AG09309 (cell line): ENCODE measurements at regions not wholly inside any gene's neighbourhood (a gene's known extent, or its start where the extent isn't known, plus 50 kb on each side); places are given as distances from the start of the nearest gene placed in this dataset.

Experiments
- DNase-seq: peaks from one replicate; pipeline ENCODE4 v3.0.0-alpha.2; 2010; ENCODE audit warnings: low read depth
- H3K4me3 ChIP-seq: 2 replicates; pipeline ENCODE4 v1.5.1; 2011; ENCODE audit warnings: mild to moderate bottlenecking, low read depth, low read length, moderate library complexity; ENCODE audit not compliant: control insufficient read depth
- TF ChIP-seq, protein P1 (sequence below): IDR thresholded peaks from 2 replicates; pipeline ENCODE4 v1.5.1; 2011; ENCODE audit warnings: mild to moderate bottlenecking, low read depth, low read length, inconsistent platforms; ENCODE audit not compliant: insufficient read depth, control insufficient read depth; ENCODE audit errors: missing control alignments

DNA sequence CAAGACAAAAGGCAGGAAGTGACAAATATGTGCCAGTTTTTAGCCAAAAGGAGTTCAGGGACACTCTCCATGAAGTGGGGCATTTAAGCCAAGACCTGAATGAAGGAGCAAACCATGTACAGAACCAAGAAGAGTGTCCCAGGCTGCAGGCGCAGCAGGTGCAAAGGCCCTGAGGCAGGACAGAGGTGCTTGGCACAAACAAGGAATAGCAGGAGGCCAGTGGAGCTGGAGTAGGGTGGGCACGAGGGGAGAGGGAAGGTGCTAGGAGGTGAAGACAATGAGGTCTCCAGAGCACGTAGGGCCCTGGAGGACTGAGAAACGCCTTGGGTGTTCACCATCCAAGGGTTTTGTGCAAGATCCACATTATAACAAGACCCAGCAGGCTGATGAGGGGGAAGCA lies 474.1 kb downstream of the MN1 start:
- TF ChIP-seq, protein P1, sequence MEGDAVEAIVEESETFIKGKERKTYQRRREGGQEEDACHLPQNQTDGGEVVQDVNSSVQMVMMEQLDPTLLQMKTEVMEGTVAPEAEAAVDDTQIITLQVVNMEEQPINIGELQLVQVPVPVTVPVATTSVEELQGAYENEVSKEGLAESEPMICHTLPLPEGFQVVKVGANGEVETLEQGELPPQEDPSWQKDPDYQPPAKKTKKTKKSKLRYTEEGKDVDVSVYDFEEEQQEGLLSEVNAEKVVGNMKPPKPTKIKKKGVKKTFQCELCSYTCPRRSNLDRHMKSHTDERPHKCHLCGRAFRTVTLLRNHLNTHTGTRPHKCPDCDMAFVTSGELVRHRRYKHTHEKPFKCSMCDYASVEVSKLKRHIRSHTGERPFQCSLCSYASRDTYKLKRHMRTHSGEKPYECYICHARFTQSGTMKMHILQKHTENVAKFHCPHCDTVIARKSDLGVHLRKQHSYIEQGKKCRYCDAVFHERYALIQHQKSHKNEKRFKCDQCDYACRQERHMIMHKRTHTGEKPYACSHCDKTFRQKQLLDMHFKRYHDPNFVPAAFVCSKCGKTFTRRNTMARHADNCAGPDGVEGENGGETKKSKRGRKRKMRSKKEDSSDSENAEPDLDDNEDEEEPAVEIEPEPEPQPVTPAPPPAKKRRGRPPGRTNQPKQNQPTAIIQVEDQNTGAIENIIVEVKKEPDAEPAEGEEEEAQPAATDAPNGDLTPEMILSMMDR, result no peak
- DNase-seq, result no peak
- no peak overlapping the region for H3K4me3 ChIP-seq

DNA sequence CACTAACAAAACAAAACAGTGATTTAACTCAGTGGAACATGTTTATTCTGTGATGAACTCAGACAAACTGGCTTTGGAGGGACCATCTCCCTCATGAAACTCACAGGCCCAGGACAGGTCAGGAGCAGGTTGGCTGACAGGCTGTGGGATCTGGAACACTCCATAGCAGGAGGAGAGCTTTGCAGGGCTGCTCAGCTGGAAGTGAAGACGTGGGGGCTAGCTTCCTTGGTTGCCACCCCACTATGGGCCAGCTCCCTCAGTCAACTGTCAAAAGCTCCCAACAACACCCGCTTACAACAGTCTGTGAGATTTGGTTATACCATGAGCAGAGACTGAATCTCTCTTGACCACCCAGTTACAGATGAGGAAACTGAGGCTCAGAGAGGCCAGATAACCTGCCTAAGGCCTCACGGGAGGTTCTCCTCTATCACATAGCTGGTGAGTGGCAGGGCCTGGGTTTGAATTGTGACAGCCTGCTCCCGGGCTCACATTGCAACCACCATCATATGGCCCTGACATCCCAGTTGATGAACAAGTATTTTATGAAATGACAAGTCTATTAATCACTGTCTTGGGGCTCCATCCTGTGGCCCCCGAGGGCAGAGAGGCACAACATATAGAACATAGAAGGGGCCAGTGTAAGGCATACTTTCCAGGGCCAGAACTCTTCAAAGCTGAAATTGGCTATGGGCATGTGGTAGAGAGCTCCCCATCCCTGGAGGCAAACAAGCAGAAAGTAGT lies 473.4 kb downstream of the MN1 start:
- no peak overlapping the region for H3K4me3 ChIP-seq
- no peak for DNase-seq
- TF ChIP-seq, protein P1, result peak; percentile 16

DNA sequence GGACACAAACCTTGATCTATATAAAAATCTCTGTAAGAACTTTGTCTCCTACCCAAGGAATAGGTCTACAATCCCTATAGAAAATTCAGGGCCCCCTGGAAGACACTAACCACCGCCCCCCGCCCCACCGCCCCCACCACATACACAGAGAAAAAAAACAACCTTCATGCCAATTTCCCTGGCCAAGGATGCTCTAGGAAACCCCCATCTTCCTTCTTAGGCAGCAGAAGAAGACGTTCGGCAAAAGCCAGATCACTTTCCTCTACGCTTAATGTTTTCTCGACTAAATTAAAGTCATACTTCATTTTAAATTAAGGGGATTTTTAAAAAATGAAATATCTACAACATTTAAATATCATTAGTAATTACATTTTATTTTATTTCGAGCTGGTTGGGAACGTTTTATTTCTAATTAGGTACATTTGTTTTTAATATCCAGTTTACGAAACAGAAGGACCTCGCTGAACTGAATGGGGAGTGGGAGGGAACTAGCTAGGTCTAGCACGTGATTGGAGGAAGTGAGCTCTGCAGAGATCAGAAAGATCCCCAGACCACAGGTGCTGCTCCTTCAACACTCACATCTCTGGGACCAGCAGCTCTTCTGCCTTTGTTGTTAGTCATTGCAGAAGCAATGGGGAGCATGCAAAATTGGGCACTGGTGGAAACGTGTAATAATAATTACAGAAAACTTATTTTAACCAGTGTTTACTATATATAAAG lies 472.3 kb downstream of the MN1 start:
- DNase-seq, result no peak
- H3K4me3 ChIP-seq, result no peak overlapping the region
- TF ChIP-seq, protein P1, result no peak

DNA sequence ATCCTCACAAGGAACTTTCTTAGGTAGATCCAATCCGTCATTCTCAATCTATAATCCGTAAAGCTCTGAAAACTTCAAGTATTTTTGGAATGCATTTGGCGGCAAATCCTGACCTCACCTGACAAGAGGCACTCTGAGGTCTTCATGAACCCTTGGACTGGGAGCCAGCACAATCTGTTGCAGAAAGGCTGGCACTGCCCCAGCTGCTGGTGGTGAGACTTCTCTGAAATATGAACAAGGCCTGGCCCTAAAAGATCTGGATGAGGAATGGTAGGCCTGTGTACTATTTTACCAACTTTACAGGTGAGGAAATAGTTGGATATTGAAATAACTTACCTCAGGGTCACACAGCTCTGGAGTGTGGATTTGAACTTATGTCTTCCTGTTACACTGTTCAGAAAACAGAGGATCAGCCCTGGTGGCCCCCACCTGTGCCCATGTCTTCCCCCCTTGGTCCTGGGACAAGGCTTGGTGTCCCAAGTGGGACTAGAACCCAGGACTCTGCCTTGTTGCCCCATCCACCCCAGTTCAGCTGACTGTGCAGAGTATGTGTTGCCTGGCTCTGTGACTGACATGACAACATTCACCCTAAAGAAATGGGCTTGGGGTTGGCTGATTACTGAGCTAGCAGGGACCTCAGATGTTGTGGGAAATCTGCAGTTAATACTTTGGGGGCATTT lies 471.4 kb downstream of the MN1 start:
- DNase-seq, result no peak
- TF ChIP-seq, protein P1, result no peak
- H3K4me3 ChIP-seq, result no peak overlapping the region

DNA sequence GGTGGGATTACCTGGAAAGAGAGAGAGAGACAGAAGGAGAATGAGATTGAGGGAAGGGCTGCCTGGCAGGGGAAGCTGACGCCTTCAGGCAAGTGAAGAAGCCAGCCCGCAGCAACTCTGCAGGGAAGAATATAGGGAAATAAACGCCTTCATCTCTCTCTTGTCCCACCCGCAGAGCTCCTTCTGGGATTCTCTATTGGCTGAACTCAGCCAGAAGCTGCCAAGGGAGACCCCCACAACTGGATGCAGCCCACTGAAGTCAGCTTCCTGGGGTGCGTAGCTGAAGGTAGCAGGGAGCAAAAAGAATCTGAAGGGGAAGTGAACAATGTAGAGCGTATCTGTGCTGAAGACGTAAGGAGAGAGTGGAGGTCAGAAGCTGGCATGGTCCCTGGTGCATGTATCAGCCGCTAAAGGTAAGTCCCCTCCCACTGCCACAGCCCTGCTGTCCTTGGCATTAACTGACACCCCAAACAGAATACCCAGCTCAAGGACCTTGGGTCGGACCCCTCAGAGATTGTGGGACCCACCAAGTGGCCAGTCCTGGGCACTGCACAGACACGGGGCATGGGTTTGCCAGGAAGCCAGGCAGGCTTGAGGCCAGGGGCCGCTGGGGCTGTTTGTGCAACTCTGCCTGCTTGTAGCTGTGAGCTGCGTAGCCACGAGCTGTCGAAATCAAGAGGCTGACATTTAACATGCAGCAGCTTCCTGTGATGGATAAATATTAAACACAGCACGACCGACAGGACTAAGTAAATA lies 469.9 kb downstream of the MN1 start:
- no peak overlapping the region for H3K4me3 ChIP-seq
- TF ChIP-seq, protein P1, result peak; percentile 58
- peak; percentile 21 for DNase-seq

DNA sequence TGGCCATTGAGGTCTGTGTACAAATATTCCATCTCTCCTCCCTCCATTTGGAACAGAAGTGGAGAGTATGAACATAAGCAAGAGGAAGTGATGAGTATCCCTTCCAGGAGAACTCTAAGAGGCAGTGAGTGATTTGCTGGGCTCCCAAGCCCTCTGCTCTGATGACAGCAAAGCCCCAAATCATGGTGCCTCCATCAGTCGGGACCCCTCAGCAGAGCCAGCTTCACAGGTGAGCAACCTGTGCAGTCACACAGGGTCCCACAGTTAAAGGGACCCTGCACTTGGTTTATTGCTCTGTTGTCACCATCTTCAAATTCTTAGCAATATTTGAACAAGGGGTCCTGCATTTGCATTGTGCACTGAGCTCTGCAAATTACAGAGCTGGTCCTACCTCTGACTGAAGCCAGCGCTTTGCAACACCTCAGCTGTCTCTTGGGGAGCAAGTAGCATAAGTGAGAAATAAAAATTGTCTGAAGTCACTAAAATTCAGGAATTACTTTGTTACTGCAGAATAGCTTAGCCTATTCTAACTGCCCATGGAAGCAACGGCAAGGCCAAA lies 466.4 kb downstream of the MN1 start:
- TF ChIP-seq, protein P1, result no peak
- no peak overlapping the region for H3K4me3 ChIP-seq
- no peak for DNase-seq
